GM13976 (cell line): ENCODE measurements at regions not wholly inside any gene's neighbourhood (a gene's known extent, or its start where the extent isn't known, plus 50 kb on each side); places are given as distances from the start of the nearest gene placed in this dataset.

Experiments
- DNase-seq: peaks from one replicate; pipeline ENCODE4 v3.0.0; 2012; ENCODE audit warnings: low spot score
- CTCF ChIP-seq: IDR thresholded peaks from 2 replicates; pipeline ENCODE4 v1.5.1; 2012; ENCODE audit warnings: borderline replicate concordance, mild to moderate bottlenecking; ENCODE audit not compliant: insufficient read depth; ENCODE audit errors: extremely low read depth, missing control alignments, control extremely low read depth
- in situ Hi-C: fragments of 300-500 bp; cut with MboI; formaldehyde crosslinking; loops from one replicate; pipeline ENCODE4 v1.12.0; 2022; ENCODE audit warnings: low sequenced_read_pairs, mixed read lengths, inconsistent platforms; ENCODE audit not compliant: unreplicated experiment

GRCh38 chr4:123191728-123192127 lies 204.9 kb upstream of the SPRY1 start:
- no peak for TF ChIP-seq CTCF
- in situ Hi-C loops = no loop called here
- DNase-seq = no peak

- in situ Hi-C loops = no loop called here
- no peak for DNase-seq
- no peak for TF ChIP-seq CTCF
Measured at GRCh38 chr4:123193802-123194367, 202.7 kb upstream of the SPRY1 start.

GRCh38 chr4:123198706-123199105 lies 197.9 kb upstream of the SPRY1 start:
- in situ Hi-C loops = no loop called here
- no peak for DNase-seq
- TF ChIP-seq CTCF = no peak

GRCh38 chr4:123200051-123200940 lies 196.3 kb upstream of the SPRY1 start:
- in situ Hi-C loops = no loop called here
- TF ChIP-seq CTCF = no peak
- DNase-seq = no peak

- no peak for DNase-seq
- no peak for TF ChIP-seq CTCF
- in situ Hi-C loops = no loop called here
Measured at GRCh38 chr4:123204737-123205136, 191.9 kb upstream of the SPRY1 start.

GRCh38 chr4:123206016-123206415 lies 190.6 kb upstream of the SPRY1 start:
- no peak for TF ChIP-seq CTCF
- no peak for DNase-seq
- in situ Hi-C loops = no loop called here
